HG02870 (cell line): ENCODE measurements at regions not wholly inside any gene's neighbourhood (a gene's known extent, or its start where the extent isn't known, plus 50 kb on each side); places are given as distances from the start of the nearest gene placed in this dataset.

Experiments used
- ATAC-seq: cut with Tn5 transposase; IDR thresholded peaks from one replicate; pipeline ENCODE4 v1.9.1; 2021; ENCODE audit warnings: mild to moderate bottlenecking, moderate library complexity; ENCODE audit not compliant: unreplicated experiment

DNA sequence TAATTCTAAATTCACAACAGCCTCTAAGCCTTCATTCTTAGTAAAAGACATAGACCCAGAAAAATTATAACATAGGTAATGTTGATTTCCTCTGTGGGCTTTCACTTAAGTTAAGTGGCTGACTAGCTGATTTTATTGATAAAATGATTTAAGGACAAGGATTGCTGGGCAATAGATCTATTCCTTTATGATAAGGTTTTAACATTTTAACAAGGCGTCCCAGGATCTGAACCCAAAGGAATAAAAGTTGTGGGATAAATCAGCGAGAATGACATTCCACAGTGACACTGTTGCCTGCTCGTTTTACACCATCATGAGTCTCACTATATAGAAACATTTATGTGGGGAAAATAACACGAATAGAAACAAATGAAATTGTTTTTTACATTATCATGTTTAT lies 1151.0 kb downstream of the ZPLD1 start:
- no peak for ATAC-seq

- no peak for ATAC-seq
These were observed 1155.0 kb downstream of the ZPLD1 start for GRCh38 chr3:103589770-103590169.

- no peak for ATAC-seq
These were observed 1166.0 kb downstream of the ZPLD1 start for GRCh38 chr3:103600844-103601243.

DNA sequence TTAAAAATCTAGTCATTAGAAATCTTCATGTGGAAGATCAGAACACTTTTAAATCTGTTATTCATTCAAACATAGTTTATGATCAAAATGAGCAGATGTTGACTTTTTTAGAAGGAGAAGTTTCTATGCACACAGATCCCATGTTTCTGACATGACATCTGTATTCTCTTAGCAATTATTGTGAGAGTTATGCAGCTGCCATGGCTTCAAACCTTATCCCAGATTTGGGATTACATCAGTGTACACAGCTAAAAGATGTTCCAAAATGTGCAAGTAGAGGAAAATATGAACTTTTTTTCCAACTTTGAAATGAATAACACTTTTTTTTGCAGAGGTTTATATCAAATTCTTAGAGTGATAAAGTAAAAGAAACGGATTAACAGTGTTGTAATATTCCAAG lies 1166.9 kb downstream of the ZPLD1 start:
- ATAC-seq = no peak

- no peak for ATAC-seq
These were observed 1174.7 kb downstream of the ZPLD1 start for GRCh38 chr3:103609472-103609871.

DNA sequence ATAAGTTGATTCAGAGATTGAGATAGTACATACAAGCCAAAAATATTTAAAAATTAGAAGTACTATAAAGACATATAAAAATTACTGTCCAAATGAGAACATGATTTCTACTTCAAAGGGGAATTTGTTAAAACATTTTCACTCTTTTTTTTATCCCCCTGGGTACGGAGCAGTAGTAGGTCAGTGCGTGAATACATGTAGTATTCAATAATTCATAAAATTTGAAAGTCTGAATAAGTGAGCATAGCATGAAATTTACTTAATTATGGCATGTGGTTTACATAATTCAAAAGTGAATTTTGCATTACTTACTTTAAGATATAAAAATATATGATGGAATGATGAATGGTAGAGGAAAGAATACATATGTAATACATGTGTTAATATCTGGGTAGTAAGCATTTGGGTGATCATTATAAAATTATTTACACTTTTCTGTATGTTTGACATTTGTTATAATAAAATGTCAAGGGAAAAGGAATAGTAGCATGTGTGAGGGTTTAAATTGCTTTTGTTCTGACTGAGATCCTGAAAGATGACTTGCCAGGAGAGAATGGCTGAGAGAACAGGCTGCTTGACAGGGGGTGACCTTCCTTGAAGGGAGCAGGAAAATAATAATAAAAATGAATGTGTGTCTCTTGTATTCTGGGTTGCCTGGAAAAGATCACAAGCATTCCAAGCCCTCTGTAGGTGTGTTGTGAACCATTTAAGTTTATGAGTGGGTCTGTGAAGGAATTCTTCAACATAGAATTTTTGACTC lies 1178.8 kb downstream of the ZPLD1 start:
- ATAC-seq = no peak

GRCh38 chr3:103614719-103615118 lies 1179.9 kb downstream of the ZPLD1 start:
- no peak for ATAC-seq

DNA sequence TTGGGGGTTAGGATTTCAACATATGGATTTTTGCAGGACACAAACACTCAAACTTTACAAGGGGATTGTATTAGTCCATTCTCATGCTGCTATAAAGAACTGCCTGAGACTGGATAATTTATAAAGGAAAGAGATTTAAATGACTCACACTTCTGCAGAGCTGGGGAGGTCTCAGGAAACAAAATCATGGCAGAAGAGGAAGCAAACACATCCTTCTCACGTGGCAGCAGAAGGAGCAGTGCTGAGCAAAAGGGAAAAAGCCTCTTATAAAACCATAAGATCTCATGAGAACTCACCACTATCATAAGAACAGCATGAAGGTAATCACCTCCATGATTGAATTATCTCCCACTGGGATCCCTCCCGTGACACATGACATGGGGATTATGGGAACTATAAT lies 1183.1 kb downstream of the ZPLD1 start:
- no peak for ATAC-seq

- no peak for ATAC-seq
These were observed 1189.5 kb downstream of the ZPLD1 start for GRCh38 chr3:103624271-103624670.

- ATAC-seq = no peak
These were observed 1194.6 kb downstream of the ZPLD1 start for GRCh38 chr3:103629391-103629790.

DNA sequence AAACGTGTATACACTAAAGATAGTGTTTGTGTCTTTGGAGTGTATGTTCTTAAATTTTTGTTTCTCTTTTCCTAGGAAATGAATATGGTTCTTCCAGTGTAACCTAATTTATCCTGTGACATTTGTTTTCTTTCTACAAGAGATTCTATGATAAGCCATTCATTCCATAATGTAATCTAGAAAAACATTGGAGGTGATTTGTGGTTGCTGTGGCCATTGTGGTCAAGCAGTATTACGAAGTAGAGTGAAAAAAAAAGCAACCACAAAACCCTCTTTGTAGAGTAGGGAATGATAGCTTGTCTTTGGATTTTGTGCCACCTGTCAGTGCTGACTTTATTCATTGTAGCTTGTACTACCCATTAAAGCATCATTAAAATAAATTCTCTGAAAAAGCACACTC lies 1209.6 kb downstream of the ZPLD1 start:
- ATAC-seq = no peak

DNA sequence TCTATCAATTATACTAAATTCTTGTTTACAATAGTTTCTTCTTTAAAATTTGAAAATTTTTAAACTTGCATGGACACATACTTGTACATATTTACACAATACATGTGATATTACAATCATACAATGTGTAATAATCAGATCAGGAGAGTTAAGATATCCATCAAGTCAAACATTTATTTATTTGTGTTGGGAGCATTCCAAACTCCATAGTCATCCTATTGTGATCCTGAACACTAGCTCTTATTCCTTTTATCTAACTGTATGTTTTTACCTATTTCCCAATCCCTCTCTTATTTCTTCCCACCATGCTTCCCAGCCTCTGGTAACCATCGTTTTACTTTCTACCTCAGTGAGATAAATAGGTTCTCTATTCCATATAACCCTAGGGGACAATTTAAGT lies 1219.2 kb downstream of the ZPLD1 start:
- no peak for ATAC-seq

DNA sequence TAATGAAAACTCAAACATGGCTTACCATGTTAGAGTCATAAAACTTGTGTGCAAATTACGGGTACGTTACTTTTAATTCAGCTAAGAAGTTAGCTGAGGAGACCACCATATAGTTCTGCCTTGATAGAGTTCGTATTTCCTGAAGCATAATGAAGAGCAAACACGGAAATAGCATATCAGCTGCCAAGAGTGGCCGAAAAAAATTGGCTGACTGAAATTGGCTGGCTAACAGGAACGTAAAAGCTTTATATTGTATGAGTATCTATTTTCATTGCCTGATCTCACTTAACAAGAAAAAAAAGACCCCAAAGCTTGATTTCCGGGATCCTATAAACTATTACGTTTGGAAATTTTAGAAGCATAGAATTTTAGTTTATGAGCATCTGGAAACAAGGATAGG lies 1222.9 kb downstream of the ZPLD1 start:
- ATAC-seq = no peak

DNA sequence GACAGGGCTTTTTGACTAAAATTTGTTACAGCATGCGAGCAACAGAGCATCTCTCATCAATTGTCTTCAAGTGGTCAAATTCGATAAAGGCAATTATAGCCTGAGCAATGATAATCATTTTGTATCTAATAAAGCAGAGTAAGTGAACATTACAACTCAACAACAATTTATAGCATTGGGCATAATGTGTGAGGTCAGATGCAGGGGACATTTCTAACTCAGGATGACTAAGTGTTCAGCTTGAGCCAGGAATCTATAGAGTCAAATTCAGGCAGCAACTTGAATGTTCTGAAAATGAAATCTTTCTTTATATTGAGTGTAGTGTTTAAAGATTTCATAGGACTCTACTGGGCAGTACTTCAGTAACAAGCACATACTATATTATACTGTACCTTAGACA lies 1226.0 kb downstream of the ZPLD1 start:
- no peak for ATAC-seq

- no peak for ATAC-seq
These were observed 1227.8 kb downstream of the ZPLD1 start for GRCh38 chr3:103662591-103662990.

DNA sequence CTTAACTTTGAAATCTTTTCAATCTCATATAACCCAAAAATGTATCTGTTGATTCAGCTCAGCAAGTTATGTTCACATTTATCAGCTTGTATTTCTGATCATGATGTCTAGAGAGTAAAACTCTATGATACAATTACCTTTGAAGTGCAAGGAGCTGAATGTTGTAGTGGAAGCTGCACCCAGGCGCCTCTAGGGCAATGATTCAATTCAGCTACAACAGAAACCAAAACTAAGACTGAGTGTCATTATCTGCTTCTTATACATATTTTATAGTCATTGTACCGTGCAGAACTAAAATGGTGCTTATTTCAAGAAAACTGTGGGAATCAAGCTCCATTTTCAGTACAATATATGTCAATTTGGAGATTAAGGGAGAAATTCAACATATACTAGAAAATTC lies 1237.5 kb downstream of the ZPLD1 start:
- no peak for ATAC-seq

DNA sequence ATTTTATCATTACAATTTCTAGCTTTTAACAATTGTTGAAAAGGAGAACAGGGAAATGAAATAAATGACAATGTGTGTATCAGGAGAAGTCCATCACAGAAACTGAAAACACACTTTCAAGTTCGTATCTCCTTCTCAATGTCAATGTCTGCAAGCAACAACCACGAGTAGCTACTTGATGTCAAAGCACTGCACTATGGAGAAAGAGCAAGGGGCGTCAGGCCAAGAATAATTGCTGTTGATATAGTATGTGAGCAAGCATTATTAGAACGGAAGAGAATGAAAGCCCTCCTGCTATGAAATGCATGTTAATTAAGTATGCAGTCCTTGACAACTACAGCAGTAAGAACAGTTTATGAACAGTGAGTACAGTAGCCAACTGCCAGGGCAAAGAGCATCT lies 1250.1 kb downstream of the ZPLD1 start:
- ATAC-seq = no peak

DNA sequence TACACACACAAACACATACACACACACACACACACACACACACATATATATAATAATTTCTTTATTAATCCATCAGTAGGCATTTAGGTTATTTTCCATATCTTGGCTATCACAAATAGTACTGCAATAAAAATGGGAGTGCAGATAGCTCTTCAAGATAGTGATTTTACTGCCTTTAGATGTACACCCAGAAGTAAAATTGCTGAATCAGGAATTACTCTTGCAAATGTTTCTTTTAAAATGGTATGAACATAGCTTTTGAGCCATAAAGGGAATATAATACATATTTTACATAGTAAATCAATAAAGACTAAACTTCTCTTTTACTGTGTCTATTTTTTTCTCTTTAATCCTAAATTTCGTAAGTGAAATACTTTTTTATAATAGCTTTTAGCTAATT lies 1251.1 kb downstream of the ZPLD1 start:
- no peak for ATAC-seq

DNA sequence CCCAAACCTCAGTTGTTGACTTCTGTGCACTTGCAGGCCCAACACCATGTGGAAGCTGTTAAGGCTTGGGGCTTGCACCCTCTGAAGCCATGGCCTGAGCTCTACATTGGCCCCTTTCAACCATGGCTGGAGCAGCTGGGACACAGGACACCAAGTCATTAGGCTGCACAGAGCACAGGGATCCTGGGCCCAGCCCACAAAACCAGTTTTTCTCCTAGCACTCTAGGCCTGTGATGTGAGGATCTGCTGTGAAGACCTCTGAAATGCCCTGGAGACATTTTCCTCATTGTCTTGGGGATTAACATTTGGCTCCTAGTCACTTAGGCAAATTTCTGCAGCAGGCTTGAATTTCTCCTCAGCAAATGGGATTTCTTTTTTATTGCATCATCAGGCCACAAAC lies 1255.7 kb downstream of the ZPLD1 start:
- no peak for ATAC-seq

DNA sequence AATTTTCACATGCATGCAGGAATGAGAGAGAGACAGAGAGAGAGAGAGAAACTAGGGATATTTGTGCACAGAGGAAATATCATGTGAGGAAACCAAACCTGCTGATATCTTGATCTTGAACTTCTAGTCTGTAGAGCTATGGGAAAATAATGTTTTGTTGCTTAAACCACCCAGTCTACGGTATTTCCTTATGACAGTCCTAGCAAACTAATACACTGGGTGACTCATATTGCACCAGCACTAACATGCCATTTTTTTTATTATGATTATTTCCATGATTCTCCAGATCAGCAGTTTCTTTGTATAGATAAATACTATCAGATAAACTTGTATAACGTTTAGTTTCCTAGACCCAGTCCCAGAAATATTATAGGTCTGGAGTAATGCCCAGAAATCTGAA lies 1259.0 kb downstream of the ZPLD1 start:
- ATAC-seq = no peak

DNA sequence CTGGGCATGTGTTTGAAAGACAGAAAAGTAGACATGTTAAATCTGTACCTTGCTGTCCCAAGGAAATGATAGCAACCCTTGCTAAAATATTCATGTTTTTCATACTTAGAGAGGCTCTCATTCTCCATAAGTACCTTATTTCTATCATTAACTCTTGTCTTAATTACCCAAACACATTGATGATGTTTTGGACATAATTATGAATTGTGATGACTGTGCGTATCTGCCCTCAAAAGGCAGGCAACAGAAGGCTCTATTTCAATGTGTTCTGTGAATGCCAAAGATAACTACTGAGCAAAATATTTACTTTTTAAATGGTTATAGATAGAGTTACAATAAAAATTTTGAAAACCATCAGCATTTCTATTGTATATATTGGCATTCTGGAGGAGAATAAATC lies 1263.8 kb downstream of the ZPLD1 start:
- no peak for ATAC-seq

DNA sequence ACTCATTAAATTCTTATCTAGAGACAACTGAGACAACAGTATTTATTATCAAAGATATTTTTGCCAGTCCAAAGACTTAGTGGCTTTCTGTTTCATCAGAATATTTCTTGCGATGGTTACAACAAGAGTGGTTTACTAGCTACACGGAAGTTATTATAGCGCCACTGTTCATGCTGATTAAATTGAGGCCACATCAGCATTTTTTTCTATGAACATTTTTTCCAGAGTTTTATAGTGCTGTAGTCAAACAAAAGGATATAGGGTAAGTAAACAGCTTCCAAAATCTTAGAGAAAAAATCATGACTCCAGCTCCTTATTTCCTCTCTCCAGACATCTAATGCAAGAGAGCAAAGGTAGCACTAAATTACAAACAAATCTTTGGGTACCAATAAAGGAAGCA lies 1264.4 kb downstream of the ZPLD1 start:
- ATAC-seq = no peak

DNA sequence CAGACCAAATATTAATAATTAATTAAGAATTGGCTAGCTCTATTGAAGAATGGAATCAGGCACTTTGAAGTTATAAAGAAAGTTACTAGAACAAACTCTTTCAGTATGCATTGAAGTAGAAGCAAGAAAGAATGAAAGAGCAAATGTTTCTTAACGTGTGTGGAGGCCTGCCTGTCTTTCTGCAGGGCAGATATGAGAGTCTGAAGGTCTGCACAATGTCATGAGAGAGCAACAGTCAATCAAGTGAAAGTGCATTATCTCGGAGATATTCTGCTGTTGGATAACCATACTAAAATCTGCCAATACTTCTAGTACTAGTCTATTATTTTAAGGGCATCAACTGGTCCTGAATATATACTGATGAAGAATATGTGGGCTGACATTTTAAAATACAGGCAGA lies 1270.8 kb downstream of the ZPLD1 start:
- ATAC-seq = no peak
